Stimulated activated CD4-positive, alpha-beta T cell treated with anti-CD3 and anti-CD28 coated beads, TNF-alpha, amount 100 ng/mL, for 48 hours (primary cell): ENCODE measurements at regions not wholly inside any gene's neighbourhood (a gene's known extent, or its start where the extent isn't known, plus 50 kb on each side); places are given as distances from the start of the nearest gene placed in this dataset.
"Not testable (repeated sequence)": the region's sequence is repeated elsewhere in the genome, so short reads cannot be mapped to it uniquely, and the experiment has no call there.

ENCODE experiments used
- DNase-seq, 3 donors: peaks; one replicate each; pipeline ENCODE4 v3.0.0-alpha.2; 2020; ENCODE audit warnings: low read depth in 3 of 3

DNA sequence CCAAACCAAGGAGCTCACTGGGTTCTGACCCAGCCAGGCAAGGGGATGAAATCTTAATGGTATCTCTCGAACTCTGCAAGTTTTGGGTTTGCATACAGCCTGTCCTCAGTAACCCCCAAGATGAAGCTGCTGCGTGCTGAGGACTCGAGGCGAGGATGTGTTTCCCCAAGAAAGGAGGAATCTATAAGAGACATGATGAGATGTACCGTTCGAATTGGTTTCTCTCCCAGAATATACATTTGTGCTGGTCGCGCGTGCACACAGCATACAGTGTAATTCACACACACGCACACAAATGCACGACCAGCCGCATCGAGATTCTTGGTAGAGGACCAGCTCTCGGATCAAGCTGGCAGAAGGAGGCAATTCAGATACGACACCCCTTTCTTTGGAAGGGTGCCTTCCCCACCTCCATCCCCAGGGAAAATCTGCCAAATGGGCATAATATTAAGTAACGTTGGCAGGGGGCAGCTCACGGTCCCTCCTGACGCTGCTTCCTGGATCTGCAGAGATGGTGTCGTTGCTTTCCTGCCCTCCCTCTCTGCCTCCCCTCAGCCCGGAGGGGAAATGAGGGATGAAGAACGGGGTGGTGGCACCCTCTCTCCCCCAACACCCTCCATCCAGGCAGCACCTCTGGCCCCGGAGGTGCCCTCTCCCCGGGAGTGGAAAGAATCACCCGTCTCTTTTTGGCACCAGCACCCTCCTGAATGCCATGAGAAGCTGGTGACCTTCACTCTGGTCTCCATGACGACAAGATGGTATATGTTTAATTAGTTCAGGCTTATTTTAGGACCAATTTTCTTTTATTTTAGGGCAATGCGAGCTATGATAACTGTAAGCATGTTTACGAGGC, 310.2 kb downstream of the ZNF536 start:
- DNase-seq: no peak

DNA sequence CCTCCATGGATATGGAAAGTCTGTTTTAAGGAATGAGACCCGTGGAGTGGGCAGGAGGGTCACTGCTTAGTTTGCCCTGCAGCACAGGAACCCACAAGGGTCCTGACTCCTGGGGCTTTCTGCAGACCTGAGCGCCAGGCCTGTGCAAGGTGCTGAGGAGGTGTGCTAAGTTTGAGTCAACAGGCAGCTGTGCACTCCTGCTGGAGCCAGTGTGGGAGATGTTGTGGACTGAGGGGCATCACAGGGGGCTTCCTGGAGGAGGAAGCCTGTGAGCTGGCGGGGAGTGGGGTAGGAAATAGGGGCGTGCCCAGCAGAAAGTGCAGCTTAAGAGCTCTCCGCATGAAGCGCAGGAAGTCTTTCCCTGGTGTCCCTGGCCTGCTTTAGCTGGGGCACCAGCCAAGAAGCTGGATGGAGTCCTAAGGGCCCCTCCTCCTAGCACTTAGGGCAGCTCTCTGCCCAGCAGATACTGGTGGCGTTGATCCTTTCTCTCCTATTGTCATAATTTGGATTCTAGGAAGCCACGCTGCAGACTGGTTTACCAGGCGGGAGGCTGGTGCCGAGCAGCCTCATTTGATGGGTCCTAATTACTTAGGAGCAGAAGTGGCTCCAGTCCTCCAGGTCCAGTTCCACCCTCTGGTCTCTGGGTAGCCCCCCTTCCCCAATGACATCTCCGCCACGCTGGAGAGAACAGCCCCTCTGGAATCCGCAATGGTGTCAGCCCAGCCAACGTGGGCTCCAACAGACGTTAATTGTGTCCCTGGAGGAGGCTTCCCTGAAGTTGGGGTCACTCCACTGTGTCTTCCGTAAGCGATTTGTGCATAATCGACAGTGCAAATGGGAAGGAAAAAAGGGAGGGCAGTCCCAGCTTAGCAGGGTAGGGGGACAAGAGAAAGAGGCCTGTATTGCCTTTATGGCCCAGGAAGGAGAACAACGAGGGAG, 309.2 kb downstream of the ZNF536 start:
- no peak for DNase-seq

DNA sequence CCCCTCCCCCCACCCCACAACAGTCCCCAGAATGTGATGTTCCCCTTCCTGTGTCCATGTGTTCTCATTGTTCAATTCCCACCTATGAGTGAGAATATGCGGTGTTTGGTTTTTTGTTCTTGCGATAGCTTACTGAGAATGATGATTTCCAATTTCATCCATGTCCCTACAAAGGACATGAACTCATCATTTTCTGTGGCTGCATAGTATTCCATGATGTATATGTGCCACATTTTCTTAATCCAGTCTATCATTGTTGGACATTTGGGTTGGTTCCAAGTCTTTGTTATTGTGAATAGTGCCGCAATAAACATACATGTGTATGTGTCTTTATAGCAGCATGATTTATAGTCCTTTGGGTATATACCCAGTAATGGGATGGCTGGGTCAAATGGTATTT, 308.2 kb downstream of the ZNF536 start:
- DNase-seq: not testable (repeated sequence)

DNA sequence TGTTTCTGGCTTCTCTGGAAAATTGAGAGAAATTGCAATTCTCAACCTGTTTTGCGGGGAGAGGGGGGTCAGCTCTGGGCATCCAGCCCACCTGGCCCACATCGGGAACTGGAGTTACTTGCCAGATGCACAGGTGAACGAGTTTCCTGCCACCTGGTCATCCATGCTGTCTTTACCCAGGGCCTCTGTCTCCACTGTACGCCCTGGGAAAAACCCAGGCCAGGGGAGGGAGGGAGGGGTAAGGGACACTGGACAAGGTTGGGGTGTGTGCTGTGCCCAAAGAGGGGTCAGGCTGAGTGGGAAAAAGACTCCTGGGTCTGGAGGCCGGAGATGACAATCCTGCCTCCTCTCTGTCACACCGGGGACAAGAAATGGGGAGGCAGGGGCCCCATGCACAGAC, 307.6 kb downstream of the ZNF536 start:
- DNase-seq: no peak

DNA sequence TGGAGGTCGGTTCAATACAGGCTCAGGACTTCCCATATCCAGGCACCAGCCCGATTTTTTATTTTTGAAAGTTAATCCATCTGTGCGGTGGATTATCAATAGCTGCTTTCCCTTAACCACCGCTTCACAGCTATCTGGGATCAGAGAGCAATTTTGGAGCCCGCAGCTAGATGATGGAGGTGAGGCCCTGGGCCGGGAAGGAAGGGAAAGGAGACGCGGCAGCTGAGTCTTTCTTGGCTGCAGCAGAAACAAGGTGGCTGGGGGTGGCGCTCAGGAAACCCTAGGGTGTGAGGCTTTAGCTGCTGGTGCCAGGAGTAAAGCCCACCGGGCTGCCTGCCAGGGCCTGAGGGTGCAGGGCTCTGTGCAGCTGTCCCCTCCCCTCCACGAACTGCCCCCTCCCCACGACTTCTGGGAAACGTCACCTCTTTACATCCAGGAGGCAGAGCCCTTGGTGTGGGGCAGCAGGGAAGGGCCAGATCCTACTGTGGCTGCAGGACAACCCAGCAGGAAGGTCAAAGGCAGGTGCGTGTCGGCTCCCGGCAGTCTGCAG, 307.0 kb downstream of the ZNF536 start:
- no peak for DNase-seq

DNA sequence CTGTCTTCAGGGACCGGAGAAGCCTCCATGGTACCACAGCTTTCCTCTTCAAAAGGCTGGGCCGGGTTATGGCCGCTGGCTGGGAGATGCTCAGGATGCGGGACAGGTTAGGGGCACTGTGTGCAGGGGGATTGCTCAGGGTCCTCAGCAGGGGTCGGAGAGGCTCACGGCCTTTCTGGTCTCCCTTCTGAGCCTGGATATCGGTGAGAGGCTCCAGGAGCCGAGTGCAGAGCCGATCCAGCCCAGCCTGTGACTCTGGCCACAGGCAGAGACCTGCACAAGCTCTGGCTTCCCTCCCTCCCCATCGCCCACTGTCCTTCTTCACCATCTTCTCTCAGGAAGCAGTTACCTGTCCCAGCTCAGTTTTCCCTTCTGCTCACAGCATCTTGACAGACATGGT, 306.0 kb downstream of the ZNF536 start:
- no peak for DNase-seq

DNA sequence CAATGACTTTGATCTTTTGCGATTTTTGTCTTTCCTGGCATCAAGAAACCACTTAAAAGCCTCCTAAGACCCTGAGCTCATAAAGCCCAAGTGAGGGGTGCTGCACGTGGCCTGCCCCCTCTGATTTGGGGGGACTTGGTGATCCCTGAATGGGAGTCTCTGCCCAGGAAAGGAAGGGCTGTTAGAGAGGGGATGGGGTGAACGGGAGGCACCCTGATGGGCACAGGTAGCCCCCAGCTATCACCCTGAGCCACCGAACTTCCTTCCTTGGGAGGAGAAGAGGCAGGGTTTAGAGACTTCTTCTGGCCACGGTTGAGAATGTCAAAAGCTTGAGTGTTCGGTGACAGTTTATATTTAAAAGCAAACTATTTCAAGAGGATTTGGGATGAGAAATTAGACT, 305.5 kb downstream of the ZNF536 start:
- no peak for DNase-seq

DNA sequence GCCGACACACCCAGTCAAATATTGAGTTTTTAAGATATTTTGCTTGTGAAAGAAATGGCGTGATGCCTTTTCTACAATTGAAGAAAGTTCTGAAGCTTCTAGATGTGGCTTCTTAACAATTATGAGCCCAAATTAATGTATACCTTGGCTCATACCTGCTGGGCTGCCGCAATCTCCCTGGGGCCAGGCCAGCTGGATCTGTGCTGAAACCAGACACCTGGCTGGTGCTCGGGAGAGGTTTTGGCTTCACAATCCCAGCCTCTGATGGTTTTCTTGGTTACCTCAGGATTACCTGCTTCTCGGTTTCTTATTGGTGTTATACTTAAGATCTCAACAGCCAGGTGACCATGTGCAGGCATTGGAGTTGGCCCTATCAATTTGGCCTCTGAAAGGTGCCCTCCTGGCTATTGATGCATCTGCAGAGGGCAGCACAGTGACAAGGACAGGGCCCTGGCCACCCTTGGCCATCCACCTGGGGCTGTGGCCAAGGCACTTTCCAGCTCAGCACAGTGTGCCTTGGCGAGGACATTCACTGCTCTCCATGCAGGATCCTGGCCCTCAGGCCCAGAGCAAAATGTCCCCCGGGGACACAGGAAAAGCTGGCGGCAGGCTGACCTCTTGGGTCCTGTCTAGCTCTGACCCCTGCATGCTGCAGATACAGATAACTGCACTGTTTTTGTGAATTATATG, 305.0 kb downstream of the ZNF536 start:
- DNase-seq: no peak

DNA sequence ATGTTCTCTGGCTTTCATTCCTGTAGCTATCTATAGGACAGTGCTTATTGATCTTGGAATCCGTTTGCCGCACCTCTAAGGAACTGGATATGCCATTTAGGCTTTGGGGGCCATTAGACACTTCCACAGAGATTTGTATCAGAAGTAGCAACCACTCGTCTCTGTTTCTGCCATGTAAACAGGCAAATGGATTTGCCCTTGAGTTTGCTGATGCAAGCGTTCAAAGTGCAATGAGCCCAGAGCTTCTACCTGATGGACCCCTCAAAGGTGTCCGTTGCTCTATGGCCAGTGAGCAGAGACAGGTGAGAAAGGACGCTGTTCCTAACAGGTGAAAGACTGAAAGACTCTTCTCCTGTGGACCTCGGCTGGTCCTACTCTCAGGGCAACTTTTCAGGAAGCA, 302.9 kb downstream of the ZNF536 start:
- DNase-seq: no peak

DNA sequence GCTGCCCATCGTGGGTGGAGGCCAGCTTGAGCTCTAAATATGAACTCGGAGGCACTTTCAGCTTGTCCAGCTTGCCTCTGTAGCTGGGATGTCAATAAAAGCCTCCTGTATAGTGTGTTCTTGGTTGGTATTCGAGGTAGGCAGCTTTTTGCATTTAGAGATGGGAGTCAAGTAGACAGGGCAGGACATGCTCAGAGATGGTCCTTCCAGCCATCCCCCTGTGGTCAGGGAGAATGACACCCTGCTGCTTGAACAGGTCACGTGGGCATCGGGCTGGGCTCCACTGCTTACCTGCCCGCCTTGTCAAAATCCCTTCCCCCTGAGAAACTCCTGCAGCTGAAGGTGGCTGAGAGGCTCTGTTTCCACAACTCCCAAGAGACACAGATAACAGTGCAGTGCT, 302.5 kb downstream of the ZNF536 start:
- DNase-seq: no peak

DNA sequence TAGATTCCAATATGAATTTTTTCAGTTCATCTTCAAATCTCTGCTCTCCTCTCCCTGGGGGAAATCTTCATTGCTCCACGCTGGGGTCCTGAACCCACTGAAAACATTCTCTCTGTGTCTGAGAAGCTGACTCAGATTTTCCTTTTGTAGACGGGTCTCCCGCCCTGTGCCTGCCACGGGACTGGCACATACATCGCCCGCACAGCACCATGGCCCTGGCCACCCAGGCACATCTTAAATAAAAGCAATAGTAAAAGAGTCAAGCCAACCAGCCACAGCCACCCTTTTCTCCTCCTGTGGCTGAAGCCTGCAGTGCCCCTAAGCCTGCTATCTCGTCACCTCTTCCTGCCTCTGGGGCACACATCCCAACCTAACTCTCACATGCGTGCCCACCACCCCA, 301.2 kb downstream of the ZNF536 start:
- DNase-seq: no peak

DNA sequence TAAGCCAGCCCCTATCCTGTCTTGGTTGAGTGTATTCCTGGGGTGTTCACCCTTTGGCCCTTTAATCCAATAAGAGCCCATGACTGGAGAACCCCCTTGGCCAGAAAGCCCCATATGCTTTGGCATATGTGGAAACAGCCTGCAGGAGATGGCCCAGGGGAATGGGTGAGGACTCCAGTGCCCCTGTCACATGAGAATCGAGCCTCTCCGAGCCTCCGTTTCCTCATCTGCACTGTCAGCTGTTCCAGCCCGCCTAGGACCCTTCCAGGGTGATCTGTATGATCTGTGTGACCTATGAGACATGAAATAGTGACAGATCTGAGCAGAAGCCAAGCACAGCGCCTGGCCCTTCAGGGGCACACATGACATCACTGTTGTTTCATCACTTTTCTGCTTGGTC, 300.7 kb downstream of the ZNF536 start:
- no peak for DNase-seq

DNA sequence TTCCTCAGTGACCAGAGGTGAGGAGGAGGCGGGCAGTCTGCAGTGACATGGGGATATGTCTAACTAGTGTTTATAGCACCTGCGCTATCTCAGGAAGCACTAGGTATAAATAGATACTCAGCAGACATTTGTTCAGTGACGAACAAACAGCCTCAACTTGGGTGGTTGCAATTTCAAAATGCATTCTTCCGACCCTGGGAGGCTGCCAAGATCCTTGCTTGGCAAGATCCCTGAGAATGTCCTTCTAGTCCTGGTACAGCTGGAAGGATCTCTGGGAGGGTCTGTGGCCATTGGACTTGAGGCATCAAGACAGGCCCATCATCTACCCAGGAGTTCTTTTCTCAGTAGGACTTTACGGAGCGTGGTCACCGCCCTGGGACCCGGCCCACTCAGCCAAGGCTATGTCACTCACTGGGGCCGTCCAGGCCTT, 299.5 kb downstream of the ZNF536 start:
- DNase-seq: no peak

DNA sequence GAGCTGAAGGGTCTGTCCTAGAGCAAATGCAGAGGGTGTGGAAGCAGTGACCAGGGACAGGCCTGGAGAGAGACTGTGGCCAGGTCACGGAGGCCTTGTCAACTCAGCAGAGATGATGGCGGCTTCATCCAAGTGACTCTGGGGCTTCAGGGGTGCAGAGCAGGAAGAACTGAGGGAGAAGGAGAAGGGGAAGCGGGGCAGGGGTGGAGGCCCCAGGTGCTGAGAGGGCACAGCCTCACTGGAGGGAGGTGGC, 299.1 kb downstream of the ZNF536 start:
- DNase-seq: no peak

DNA sequence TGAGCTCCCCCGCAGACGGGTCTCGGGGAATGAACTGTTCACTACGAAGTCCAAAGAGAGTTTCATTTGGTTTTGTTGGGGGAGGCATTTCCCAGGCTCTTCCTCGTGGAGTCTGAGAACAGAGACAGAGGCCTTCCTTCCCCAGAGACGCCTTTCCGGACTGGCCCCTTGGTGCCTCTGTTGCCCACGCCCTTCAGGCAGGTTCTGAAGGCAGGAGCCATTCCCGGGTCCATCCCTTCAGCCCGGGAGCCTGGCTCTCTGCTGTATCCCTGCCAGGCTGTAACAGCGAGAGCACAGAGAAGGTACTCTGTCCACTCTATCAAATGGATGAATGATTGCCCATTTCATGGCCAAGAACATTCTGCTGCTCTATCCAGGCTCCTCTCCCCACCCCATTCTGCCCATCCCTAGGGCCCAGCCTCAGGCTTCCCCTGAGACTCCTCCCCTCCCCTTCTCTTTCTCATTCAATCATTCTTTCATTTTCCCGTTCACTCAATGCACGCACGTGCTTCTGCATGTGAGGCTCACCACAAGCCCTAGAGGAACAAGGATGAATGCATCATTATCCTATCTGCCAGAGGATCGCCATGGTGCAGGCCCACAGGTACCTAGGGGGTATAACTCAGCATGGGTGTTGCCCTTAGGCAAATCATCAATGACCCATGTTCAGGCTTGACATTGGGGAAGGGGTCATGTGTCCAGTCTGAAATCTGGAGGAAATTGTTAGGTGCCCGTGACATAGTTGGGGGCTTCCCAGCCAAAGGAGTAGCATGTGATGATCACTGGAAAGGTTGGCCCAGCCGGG, 298.6 kb downstream of the ZNF536 start:
- DNase-seq: no peak

DNA sequence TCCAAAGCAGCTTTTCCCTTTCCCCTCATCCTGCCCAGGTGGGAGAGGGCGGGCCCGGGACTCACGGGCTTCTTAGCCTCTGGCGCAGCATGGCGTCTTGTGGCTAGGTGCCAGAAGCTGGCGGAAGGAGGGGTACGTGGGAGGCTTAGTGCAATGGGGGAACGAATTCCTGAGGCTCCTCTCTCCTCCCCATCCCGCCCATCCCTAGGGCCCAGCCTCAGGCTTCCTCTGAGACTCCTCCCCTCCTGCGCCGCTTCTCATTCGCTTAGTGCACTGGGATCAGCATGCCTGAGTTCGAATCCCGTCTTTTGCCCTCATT, 297.8 kb downstream of the ZNF536 start:
- no peak for DNase-seq

DNA sequence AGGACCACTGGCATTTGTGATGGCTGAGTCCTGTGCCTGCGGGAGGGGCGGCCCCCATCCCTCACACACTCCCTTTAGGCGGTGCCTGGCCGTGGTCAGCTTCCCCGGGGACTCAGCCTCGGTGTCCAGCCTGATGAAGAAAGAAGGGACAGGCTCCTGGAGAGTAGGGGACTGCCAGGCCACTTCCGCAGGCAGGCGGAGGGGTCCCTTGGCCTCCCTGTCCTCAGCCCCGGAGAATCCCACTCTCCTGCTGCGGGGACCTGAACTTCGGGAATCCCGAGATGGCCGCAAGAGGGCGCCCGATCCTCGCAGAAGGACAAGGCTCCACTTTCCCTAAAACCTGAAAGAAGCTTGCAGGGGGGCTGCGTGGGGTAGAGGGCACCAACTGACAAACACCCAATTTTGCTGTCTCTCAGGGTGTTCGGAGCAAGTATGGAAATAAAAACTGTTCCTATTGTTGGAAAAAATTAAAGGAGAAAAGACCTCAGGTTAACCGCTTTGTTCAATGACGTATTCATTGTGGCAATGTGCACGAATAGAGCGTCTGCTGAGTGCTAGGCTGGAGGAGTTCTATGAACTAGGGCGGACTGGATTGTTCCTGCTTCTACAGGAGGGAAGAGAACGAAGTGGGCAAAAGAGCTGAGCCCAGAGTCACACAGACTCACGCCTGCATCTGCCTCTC, 297.3 kb downstream of the ZNF536 start:
- DNase-seq: peak in 2 of 3 donors; percentile 13 to 41

DNA sequence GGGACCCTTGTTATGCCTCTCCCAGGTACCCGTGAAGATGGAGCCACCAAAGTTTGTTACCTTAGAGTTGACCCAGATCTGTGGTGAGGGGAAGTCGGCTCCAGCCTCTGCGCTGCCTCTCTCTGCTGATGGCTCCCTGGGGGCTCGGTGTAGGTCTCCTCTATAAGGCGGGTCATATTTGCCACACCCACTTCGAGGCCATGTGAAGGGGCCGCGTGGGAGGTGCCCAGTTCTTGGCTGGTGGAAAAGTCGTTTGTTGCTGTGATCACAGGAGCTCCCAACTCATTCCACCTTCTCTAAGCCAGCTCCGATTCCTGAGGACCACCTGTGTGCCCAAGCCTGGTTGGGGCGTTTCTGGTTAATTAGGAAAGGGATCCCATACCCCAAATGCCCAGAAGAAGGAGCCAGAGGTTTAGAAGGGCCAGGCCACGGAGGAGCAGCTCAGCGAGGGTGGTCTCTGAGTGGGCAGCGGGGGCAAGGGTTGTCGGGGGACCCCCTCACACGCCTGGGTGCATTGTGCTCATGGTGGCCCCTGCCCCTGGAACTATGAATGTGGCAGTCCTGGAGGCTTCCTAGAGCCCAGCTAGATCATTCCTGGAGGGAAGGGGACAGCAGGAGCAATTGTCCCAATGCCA, 296.5 kb downstream of the ZNF536 start:
- no peak for DNase-seq

DNA sequence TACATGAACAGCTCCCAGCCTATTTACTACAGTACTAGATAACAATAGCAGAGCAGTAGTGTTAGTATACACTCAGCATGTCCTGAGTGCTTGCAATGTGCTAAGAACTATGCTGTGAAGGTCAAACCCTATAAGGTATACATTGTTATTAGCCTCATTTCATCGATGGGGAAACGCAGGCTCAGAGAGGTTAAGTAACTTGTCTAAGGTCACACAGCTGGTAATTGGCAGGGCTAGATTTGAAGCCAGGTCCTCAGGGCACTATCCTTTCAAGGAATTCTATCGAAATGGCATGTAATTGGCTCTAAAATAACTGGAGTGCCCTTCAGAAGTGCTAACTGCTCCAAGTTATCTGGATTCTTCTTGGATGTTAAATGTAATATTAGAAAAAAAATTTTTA, 295.6 kb downstream of the ZNF536 start:
- DNase-seq: no peak

DNA sequence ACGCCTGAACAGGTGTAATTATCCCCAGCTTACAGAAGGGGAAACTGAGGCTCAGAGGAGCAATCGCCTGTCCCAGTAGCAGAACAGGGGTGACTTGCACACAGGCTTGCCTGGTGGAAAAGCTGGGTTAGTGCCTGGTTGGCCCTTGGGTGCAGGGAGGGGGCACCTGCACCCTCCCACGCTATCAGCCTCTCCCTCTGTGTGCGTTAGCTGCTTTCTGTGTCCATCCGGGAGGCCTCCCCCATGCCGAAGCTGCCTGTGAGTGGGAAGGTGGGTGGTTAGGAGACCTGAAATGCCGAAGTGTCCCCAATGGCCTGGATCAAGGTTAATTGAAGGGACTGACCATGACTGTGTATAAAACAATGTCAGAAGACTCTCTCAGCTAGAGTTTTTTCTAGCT, 295.0 kb downstream of the ZNF536 start:
- DNase-seq: no peak
